SK-N-SH (cell line): ENCODE measurements at regions not wholly inside any gene's neighbourhood (a gene's known extent, or its start where the extent isn't known, plus 50 kb on each side); places are given as distances from the start of the nearest gene placed in this dataset.

Experiments used
- CTCF ChIP-seq: fragments of 200-600 bp; sonication (generic); IDR thresholded peaks from 2 replicates; pipeline ENCODE4 v1.6.1; 2017; ENCODE audit warnings: antibody characterized with exemption, mild to moderate bottlenecking, moderate library complexity
- EP300 ChIP-seq, 2 experiments: IDR thresholded peaks; 2 replicates each; pipeline versions ENCODE4 v1.4.0 to v1.6.1; 2012; ENCODE audit warnings: borderline replicate concordance in 1 of 2, low read depth in 1 of 2, low read length in 1 of 2
- FOXJ3 ChIP-seq: sonication (generic); formaldehyde crosslinking; IDR thresholded peaks from 2 replicates; pipeline ENCODE4 v1.5.1; 2020; ENCODE audit warnings: mild to moderate bottlenecking, missing genetic modification reagents
- GABPA ChIP-seq: IDR thresholded peaks from 2 replicates; pipeline ENCODE4 v1.4.0; 2012; ENCODE audit warnings: low read depth, mild to moderate bottlenecking
- IRF3 ChIP-seq: fragments of 150-350 bp; IDR thresholded peaks from 2 replicates; pipeline ENCODE4 v1.6.1; 2016; ENCODE audit warnings: mild to moderate bottlenecking, low read depth, low read length
- JUND ChIP-seq: IDR thresholded peaks from 2 replicates; pipeline ENCODE4 v1.4.0; 2012
- MAX ChIP-seq: IDR thresholded peaks from 2 replicates; pipeline ENCODE4 v1.4.0; 2012; ENCODE audit warnings: low read depth
- NRF1 ChIP-seq: IDR thresholded peaks from 2 replicates; pipeline ENCODE4 v1.6.1; 2012; ENCODE audit warnings: low read depth, mild to moderate bottlenecking, low read length
- POLR2AphosphoS5 ChIP-seq: IDR thresholded peaks from 2 replicates; pipeline ENCODE4 v1.6.1; 2012; ENCODE audit warnings: low read depth, low read length
- RAD21 ChIP-seq: IDR thresholded peaks from 2 replicates; pipeline ENCODE4 v1.6.1; 2012; ENCODE audit warnings: mild to moderate bottlenecking, low read length
- REST ChIP-seq: IDR thresholded peaks from 2 replicates; pipeline ENCODE4 v1.6.1; 2012; ENCODE audit warnings: mild to moderate bottlenecking, low read depth, low read length, moderate library complexity
- RFX5 ChIP-seq: IDR thresholded peaks from 2 replicates; pipeline ENCODE4 v1.6.1; 2012; ENCODE audit warnings: mild to moderate bottlenecking, improper control_type of control experiment, low read length
- YY1 ChIP-seq: IDR thresholded peaks from 2 replicates; pipeline ENCODE4 v1.4.0; 2012; ENCODE audit warnings: low read depth, mild to moderate bottlenecking
- TF ChIP-seq, protein P1 (sequence below): fragments of 150-350 bp; IDR thresholded peaks from 2 replicates; pipeline ENCODE4 v1.6.1; 2017; ENCODE audit warnings: antibody characterized with exemption, low read length, low read depth, borderline replicate concordance

DNA sequence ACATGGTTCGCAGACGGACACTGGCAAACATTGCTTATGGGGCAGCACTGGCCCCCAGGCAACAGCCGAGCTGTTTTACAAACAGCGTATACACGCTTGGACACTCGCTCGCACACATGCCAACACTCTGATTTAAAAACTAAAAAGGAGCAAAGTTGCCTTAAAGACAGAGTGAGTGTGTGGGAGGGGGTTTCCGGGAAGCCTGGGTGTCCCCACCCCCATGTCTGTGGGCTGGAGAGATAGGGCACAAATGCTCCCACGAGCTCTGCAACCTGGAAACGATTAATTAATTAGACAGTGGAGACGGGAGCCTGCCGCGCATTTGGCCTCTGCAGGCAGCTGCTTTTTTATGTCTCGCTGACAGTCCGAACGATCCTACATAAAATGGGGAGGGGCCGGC lies 107.9 kb upstream of the ZNF469 start:
- TF ChIP-seq, protein P1, sequence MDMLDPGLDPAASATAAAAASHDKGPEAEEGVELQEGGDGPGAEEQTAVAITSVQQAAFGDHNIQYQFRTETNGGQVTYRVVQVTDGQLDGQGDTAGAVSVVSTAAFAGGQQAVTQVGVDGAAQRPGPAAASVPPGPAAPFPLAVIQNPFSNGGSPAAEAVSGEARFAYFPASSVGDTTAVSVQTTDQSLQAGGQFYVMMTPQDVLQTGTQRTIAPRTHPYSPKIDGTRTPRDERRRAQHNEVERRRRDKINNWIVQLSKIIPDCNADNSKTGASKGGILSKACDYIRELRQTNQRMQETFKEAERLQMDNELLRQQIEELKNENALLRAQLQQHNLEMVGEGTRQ = no peak
- TF ChIP-seq RFX5 = no peak
- peak; percentile 28 for TF ChIP-seq RAD21
- no peak for TF ChIP-seq CTCF
- TF ChIP-seq GABPA = no peak
- TF ChIP-seq MAX = no peak
- TF ChIP-seq EP300 (IDR thresholded peaks at IDR 0.05; ENCODE audit: borderline replicate concordance in 1 of 2, low read depth in 1 of 2, low read length in 1 of 2) = peak in 1 of 2 experiments; percentile 88; a peak in 2 of 4 replicates
- no peak for TF ChIP-seq POLR2AphosphoS5
- TF ChIP-seq IRF3 = no peak
- no peak for TF ChIP-seq NRF1
- TF ChIP-seq FOXJ3 (CRISPR knock-in tag) = no peak; the same call in 1 of the 2 replicates
- no peak for TF ChIP-seq JUND
- TF ChIP-seq REST = no peak
- no peak for TF ChIP-seq YY1
